HG03139 (cell line): ENCODE measurements at regions not wholly inside any gene's neighbourhood (a gene's known extent, or its start where the extent isn't known, plus 50 kb on each side); places are given as distances from the start of the nearest gene placed in this dataset.

Experiments used
- ATAC-seq: cut with Tn5 transposase; IDR thresholded peaks from one replicate; pipeline ENCODE4 v1.9.1; 2021; ENCODE audit not compliant: unreplicated experiment

GRCh38 chr20:60962367-60963045, 289.6 kb upstream of the CDH4 start:
- ATAC-seq = no peak

GRCh38 chr20:60963146-60963545, 288.9 kb upstream of the CDH4 start:
- no peak for ATAC-seq

- no peak for ATAC-seq
Measured at GRCh38 chr20:60964911-60965310, 287.1 kb upstream of the CDH4 start.

- ATAC-seq = no peak
Measured at GRCh38 chr20:60966031-60966430, 286.0 kb upstream of the CDH4 start.

GRCh38 chr20:60966766-60967165, 285.3 kb upstream of the CDH4 start:
- no peak for ATAC-seq

- no peak for ATAC-seq
Measured at GRCh38 chr20:60967431-60968316, 284.4 kb upstream of the CDH4 start.

GRCh38 chr20:60968853-60969720, 283.0 kb upstream of the CDH4 start:
- ATAC-seq = no peak

- no peak for ATAC-seq
Measured at GRCh38 chr20:60970601-60971000, 281.5 kb upstream of the CDH4 start.

GRCh38 chr20:60974022-60974421, 278.0 kb upstream of the CDH4 start:
- no peak for ATAC-seq

GRCh38 chr20:60974441-60974945, 277.6 kb upstream of the CDH4 start:
- ATAC-seq = no peak

GRCh38 chr20:60976139-60976538, 275.9 kb upstream of the CDH4 start:
- no peak for ATAC-seq

GRCh38 chr20:60976913-60977312, 275.1 kb upstream of the CDH4 start:
- ATAC-seq = no peak

GRCh38 chr20:60977901-60978300, 274.2 kb upstream of the CDH4 start:
- ATAC-seq = no peak

- ATAC-seq = no peak
Measured at GRCh38 chr20:60984666-60985065, 267.4 kb upstream of the CDH4 start.

- no peak for ATAC-seq
Measured at GRCh38 chr20:60986506-60987156, 265.4 kb upstream of the CDH4 start.

- ATAC-seq = no peak
Measured at GRCh38 chr20:60990061-60990460, 262.0 kb upstream of the CDH4 start.

- no peak for ATAC-seq
Measured at GRCh38 chr20:60990643-60991042, 261.4 kb upstream of the CDH4 start.

GRCh38 chr20:60993433-60994044, 258.5 kb upstream of the CDH4 start:
- no peak for ATAC-seq

GRCh38 chr20:60999250-60999649, 252.8 kb upstream of the CDH4 start:
- no peak for ATAC-seq

- ATAC-seq = no peak
Measured at GRCh38 chr20:61002090-61002489, 250.0 kb upstream of the CDH4 start.
